WI38 (cell line): ENCODE measurements at regions not wholly inside any gene's neighbourhood (a gene's known extent, or its start where the extent isn't known, plus 50 kb on each side); places are given as distances from the start of the nearest gene placed in this dataset.

ENCODE experiments used
- H3K4me3 ChIP-seq: 2 replicates; pipeline ENCODE4 v1.5.1; 2011; ENCODE audit warnings: low read depth, mild to moderate bottlenecking, control low read depth, low read length
- TF ChIP-seq, protein P1 (sequence below): IDR thresholded peaks from 2 replicates; pipeline ENCODE4 v1.5.1; 2012; ENCODE audit warnings: low read depth, mild to moderate bottlenecking, control low read depth, low read length

DNA sequence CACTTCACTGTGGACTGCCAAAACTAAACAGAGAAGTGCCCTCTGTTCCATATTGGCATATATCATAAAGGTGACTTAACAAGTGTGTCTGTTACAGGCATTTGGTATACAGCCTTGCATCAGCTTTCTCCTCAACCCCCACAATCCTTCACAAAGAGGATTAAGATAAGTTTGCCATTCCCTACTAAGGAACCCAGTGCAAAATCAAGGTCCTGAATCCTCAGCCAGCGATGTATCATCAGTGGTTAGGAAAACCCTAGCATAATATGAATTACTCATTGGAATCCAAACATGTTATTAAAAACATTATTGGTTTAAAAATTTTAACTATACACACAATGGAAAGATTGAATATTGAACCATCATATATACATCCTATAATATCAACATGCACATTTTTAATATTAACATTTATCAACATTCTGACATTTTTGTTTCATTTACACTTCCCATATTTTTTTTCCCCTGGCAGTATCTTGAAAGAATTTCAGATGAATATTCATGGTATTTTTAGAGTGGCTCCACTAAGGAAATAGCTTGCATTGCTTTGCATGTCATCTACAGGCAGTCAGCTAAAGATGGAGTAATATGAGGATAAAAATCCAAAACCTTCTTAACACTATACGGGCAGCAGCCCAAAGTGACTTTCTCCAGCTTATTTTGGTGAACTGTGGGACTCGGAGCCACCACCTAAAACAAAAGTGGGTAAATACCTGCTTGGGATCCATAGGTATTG lies 215.6 kb upstream of the CHRM2 start:
- TF ChIP-seq, protein P1, sequence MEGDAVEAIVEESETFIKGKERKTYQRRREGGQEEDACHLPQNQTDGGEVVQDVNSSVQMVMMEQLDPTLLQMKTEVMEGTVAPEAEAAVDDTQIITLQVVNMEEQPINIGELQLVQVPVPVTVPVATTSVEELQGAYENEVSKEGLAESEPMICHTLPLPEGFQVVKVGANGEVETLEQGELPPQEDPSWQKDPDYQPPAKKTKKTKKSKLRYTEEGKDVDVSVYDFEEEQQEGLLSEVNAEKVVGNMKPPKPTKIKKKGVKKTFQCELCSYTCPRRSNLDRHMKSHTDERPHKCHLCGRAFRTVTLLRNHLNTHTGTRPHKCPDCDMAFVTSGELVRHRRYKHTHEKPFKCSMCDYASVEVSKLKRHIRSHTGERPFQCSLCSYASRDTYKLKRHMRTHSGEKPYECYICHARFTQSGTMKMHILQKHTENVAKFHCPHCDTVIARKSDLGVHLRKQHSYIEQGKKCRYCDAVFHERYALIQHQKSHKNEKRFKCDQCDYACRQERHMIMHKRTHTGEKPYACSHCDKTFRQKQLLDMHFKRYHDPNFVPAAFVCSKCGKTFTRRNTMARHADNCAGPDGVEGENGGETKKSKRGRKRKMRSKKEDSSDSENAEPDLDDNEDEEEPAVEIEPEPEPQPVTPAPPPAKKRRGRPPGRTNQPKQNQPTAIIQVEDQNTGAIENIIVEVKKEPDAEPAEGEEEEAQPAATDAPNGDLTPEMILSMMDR, result no peak
- H3K4me3 ChIP-seq, result no peak overlapping the region

DNA sequence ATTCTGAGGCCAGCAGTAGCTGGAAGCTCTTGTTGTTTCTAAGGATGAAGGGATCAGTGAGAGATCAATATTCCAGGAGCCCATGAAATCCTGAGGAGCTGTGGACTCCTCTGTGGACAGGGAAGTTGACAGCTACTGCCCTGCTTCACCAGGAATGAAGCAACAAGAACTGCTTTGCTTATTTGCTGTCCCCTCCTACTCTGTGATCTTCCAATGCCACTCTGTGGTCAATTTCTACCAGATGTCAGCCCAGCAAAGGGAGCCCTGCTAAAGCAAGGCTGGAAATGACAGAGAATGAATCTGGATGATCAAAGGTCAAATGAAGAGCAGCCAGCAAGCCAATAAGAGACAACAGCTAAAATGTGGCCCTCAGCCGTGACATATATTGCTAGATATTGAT lies 227.5 kb upstream of the CHRM2 start:
- H3K4me3 ChIP-seq, result no peak overlapping the region
- TF ChIP-seq, protein P1, result no peak

DNA sequence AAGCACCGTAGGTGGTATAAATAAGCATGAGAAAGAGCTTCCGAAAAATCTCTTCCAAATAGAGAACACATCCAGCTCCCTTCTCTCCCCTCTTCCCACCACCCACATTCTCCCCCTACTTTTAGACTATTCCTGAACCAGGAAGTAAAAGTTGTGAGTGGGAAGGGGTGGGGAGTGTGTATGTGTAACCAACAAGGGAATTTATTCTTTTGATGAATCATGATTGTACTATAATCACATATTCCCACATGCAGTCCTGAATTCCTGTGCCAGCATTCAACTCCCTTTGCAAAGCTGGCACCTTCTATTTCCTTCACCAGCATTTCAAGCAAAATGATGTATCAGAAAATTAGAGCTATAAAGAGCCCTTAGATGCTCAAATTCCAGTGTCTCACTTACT lies 230.6 kb upstream of the CHRM2 start:
- TF ChIP-seq, protein P1, result no peak
- no peak overlapping the region for H3K4me3 ChIP-seq

DNA sequence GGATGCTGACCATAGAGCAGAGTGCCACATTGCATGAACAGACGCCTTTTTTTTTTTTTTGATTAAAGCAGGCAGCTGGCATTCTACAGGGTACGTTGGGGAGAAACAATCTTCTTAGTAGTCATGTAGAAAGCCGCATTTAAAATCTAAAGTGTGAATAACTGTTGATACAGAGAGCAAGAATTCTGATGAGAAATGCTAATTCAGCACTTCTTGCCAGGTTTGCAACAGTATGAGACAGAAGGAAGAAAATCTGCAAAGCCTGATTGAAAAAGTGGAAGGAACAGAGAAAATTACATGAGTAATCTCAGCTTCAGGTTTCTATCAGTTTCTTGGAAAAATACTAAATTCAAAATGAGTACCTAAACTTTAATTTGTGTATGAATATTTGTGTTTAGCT lies 232.7 kb upstream of the CHRM2 start:
- TF ChIP-seq, protein P1, result no peak
- H3K4me3 ChIP-seq, result no peak overlapping the region

DNA sequence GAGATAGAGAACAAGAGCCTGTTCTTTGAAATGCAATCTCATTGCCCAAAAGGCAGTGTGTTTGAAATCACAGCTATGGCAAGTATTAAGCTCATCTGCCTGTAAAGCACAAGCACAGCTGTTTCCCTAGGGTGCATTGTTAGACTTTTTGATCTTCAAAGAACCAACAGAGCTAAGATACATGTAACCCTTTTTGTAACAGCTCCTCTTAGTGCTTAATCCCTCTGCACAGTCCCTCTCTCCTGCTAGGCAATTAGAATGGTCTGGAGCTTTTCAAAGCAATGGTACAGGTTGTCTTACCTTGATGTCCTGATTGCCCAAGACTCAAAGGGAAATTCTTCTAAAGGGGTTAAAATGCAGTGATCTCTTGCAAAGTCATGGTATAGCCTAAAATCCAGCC lies 249.6 kb upstream of the CHRM2 start:
- TF ChIP-seq, protein P1, result no peak

DNA sequence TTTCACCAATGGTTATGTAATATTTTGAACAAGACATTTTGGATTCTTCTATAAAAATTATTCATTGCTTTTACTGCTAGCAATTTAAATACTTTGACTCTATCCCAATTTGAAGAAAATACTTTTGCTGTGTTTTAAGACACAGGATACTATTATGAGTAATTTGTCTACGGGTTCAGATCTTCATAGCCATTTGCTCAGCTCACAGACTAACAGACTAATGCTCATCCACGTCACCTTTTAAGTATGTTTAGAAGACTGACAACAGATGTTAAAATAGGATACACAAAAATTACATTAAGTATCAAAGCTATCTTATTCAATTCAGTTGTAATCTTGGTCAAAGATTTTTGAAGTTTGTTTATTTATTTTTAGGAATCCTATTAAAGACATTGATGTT lies 251.3 kb upstream of the CHRM2 start:
- TF ChIP-seq, protein P1, result no peak
- H3K4me3 ChIP-seq, result no peak overlapping the region

More for the DNA sequence above, 249.6 kb upstream of the CHRM2 start:
- no peak overlapping the region for H3K4me3 ChIP-seq

DNA sequence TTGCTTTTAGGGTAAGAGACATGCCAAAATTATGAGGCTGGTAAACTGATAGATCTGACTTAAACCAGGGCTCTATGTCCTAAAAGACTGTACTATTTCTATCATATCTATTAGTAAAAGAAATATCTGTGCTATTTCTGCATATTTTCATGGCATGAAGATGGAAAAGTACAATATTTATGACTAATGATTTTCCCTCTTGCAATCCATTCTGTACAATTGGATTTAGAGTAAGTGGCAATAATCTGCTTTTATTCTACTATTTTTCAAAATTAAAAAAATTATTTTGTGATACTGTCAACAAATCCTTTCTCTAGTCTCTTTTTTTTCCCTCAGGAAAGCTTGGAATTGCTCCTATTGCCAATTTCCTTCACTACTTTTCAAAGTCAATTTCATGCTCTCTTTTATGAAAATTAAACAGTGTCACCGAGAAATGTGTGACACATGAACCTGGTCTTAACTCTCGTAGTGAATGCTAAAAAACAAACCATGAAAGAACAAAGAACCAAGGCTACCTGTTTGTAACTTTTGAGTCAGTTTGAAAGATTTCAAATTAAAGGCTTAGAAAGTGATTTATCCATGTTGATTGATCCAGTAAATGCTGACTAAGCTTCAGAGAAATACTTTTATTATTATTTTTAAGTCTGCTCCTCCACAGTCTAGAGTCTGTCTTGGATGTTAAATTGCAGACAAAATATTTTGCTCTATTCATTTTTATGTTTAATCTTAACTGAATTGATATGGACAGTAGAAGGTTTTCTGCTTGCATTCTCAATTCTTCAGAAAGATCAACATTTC lies 262.7 kb upstream of the CHRM2 start:
- H3K4me3 ChIP-seq, result no peak overlapping the region
- TF ChIP-seq, protein P1, result no peak
